Glomerular visceral epithelial cell (primary cell): ENCODE measurements at regions not wholly inside any gene's neighbourhood (a gene's known extent, or its start where the extent isn't known, plus 50 kb on each side); places are given as distances from the start of the nearest gene placed in this dataset.

Source experiments
- DNase-seq: peaks from one replicate; pipeline ENCODE4 v3.0.0-alpha.2; 2016; ENCODE audit errors: extremely low spot score

DNA sequence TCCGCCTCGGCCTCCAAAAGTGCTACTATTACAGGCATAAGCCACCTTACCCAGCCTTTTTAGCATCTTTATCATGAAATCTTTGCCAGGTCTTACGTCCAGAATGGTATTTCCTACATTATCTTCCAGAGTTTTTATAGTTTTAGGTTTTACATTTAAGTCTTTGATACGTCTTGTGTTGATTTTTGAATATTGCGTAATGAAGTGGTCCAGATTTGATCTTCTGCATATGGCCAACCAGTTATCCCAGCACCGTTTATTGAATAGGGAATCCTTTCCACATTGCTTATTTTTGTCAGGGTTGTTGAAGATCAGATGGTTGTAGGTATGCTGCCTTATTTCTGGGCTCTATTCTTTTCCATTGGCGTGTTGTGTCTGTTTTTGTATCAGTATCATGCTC lies 349.6 kb downstream of the KCTD8 start:
- no peak for DNase-seq

DNA sequence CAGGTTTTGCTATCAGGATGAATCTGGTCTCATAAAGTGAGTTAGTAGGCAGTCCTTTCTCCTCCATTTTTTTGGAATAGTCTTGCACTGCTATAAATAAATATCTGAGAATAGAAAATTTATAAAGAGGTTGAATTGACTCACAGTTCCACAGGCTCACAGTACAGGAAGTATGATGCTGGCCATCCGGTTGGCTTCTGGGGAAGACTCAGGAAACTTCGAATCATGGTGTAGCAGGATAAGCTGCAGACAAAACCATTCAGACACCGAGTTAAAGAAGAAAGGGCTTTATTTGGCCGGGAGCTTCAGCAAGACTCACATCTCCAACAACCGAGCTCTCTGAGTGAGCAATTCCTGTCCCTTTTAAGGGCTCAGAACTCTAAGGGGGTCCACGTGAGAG lies 348.2 kb downstream of the KCTD8 start:
- no peak for DNase-seq

DNA sequence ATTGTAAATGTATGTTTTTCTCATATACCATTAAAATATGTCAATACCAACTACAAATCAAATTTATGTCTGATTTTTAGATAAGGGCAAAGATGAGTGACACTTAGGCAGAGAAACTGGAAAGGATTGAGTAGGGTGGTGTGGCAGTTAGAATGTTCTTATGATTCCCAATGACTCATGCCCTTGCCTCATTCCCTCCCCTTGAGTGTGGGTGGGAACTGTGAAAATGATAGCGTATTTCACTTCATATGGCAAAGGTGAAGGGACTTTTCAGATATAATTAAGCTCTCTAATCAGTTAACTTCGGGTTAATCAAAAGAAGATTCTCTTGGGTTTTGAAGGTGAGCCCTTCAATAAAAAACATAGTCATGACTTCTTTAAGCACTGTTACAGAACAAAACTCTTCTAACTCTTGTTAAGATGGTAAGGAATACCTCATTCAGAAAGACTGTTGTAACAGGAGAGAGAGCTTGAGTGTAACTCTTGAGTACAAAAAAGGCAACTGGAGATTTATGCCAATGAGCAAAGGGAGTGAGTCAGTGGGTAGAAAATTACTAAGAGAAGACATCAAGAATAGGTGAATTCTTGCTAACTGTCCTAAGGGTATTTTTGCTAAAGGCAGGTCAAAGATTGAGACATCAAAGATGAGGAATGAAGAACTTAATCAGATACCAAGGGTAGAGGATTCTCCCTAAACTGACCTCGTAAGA lies 329.5 kb downstream of the KCTD8 start:
- DNase-seq: no peak

DNA sequence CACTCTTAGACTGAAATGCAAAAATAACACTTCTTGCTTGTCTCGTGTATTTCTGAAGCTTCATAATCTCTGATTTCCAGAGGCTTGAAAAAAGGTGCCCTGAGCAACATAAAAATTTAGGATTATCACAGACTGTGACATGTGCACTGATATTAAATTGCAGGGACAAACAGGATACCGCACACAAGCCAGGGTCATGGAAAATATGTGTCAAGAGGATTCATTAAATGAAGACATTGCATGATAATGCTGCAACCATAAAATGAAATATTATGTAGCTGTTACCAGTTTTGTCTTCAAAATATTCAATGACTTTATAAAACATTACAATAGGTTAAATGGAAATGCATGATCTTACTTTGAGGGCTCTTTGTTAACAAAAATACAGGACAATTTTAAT lies 328.0 kb downstream of the KCTD8 start:
- no peak for DNase-seq

DNA sequence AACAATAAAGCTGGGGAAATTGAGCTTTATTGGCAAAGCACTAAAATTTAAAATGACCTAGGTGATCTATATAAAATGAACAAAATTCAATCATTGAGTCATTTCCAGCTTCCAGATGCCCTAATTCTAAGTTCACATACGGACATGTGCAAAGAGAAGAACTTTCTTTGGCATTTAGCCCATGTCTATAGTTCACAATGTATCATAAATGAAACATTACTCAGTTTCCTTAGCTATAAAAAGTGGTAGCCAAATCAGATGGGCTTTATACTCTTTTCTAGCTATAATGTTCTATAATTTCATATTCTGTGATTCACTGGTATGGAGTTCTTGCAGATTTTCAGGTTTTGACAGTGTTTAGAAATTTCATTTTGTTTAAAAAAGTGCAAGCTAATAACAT lies 327.4 kb downstream of the KCTD8 start:
- DNase-seq: no peak
